Breast epithelium (tissue), 3 donors: ENCODE measurements at regions not wholly inside any gene's neighbourhood (a gene's known extent, or its start where the extent isn't known, plus 50 kb on each side); places are given as distances from the start of the nearest gene placed in this dataset.

ENCODE experiments used
- POLR2AphosphoS5 ChIP-seq, 3 donors: sonication (generic); formaldehyde crosslinking; IDR thresholded peaks; one replicate each; pipeline ENCODE4 v1.6.1; 2017; ENCODE audit warnings: antibody characterized with exemption in 3 of 3
- TF ChIP-seq, protein P1 (sequence below), 3 donors: fragments of 450-650 bp; IDR thresholded peaks; one replicate each; pipeline ENCODE4 v1.5.1; 2016 to 2017; ENCODE audit warnings: antibody characterized with exemption in 3 of 3, mild to moderate bottlenecking in 3 of 3, moderate library complexity in 3 of 3

DNA sequence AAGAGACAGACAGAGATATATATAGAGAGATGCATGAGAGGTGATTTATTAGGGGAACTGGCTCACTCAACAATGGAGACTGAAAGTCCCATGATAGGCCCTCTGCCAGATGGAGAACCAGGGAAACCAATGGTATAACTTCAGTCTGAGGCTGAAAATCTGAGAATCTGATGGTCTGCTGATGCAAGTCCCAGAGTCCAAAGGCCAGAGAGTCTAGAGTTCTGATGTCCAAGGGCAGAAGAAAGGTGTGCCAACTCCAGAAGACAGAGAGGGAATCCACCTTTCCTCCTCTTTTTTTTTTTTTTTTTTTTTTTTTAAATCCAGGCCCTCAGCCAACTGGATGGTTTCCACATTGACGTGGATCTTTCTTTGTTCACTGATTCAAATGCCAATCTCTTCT lies 197.9 kb upstream of the MEIS2 start:
- no peak for TF ChIP-seq POLR2AphosphoS5 (IDR thresholded peaks at IDR 0.05)
- TF ChIP-seq, protein P1, sequence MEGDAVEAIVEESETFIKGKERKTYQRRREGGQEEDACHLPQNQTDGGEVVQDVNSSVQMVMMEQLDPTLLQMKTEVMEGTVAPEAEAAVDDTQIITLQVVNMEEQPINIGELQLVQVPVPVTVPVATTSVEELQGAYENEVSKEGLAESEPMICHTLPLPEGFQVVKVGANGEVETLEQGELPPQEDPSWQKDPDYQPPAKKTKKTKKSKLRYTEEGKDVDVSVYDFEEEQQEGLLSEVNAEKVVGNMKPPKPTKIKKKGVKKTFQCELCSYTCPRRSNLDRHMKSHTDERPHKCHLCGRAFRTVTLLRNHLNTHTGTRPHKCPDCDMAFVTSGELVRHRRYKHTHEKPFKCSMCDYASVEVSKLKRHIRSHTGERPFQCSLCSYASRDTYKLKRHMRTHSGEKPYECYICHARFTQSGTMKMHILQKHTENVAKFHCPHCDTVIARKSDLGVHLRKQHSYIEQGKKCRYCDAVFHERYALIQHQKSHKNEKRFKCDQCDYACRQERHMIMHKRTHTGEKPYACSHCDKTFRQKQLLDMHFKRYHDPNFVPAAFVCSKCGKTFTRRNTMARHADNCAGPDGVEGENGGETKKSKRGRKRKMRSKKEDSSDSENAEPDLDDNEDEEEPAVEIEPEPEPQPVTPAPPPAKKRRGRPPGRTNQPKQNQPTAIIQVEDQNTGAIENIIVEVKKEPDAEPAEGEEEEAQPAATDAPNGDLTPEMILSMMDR (IDR thresholded peaks at IDR 0.05), result no peak
